Upper lobe of right lung (tissue), 1 donor: ENCODE measurements at regions not wholly inside any gene's neighbourhood (a gene's known extent, or its start where the extent isn't known, plus 50 kb on each side); places are given as distances from the start of the nearest gene placed in this dataset.

Experiments
- ATAC-seq: fragments of 200-7000 bp; cut with Tn5 transposase; one replicate; pipeline ENCODE4 v1.9.1; 2020; ENCODE audit warnings: mild to moderate bottlenecking, moderate library complexity
- DNase-seq: peaks from one replicate; pipeline ENCODE4 v3.0.0-alpha.2; 2020
- H3K27ac ChIP-seq: fragments of 200-600 bp; one replicate; pipeline ENCODE4 v1.8.0; 2022
- H3K27me3 ChIP-seq: fragments of 200-600 bp; one replicate; pipeline ENCODE4 v1.8.0; 2022; ENCODE audit warnings: mild to moderate bottlenecking
- H3K36me3 ChIP-seq: fragments of 200-600 bp; one replicate; pipeline ENCODE4 v1.8.0; 2022
- H3K4me1 ChIP-seq: fragments of 200-600 bp; one replicate; pipeline ENCODE4 v1.8.0; 2022
- H3K4me3 ChIP-seq: fragments of 200-600 bp; one replicate; pipeline ENCODE4 v1.8.0; 2022; ENCODE audit warnings: mild to moderate bottlenecking
- H3K9me3 ChIP-seq: fragments of 200-600 bp; one replicate; pipeline ENCODE4 v1.8.0; 2022
- CTCF ChIP-seq: fragments of 200-600 bp; IDR thresholded peaks from one replicate; pipeline ENCODE4 v1.8.0; 2022; ENCODE audit warnings: antibody characterized with exemption
- intact Hi-C: fragments of 100-400 bp; cut with DNase I; formaldehyde crosslinking; loops from one replicate; pipeline ENCODE4 v1.11.0; 2022
- donor health status: DM: no; HTN: yes; CAD: no; lungs with severe emphysema.

- no peaks in the 10 kb centered on the region for H3K27me3 ChIP-seq
- H3K36me3 ChIP-seq, result no peaks in the 10 kb centered on the region
- intact Hi-C loops, result no loop called here
- no peak for TF ChIP-seq CTCF
- DNase-seq (no peak), ATAC-seq (peak; percentile 90)
- H3K9me3 ChIP-seq, result no peaks in the 10 kb centered on the region
- H3K4me1 ChIP-seq, result peaks cover 34% of the 10 kb centered on the region
- H3K27ac ChIP-seq, result peak overlapping the region; percentile 60
- H3K4me3 ChIP-seq, result no peak overlapping the region
These were observed 62.5 kb upstream of the ITGA1 start for GRCh38 chr5:52725065-52725746.

DNA sequence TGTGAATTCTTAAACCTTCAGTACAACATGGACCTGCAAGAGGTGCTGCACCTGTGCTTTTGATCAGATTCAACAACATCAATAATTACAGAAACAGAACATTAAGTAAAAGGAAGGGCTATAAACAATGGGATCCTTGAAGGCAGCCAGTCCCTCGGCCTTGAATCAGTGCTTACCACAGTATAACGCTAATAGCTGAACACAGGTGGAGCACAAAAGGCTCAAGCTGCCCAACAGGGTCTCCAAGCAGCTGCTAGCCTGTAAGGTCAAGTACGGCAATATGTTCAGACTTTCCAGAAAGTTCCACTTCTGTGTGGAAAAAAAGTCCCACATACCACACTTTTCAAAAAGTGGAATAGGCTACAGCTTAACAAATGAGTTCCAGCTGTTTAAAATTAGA, 61.9 kb upstream of the ITGA1 start:
- TF ChIP-seq CTCF, result no peak
- no peaks in the 10 kb centered on the region for H3K27me3 ChIP-seq
- H3K4me3 ChIP-seq, result no peak overlapping the region
- ATAC-seq (peak; percentile 18), DNase-seq (no peak)
- intact Hi-C loops, result no loop called here
- no peaks in the 10 kb centered on the region for H3K9me3 ChIP-seq
- H3K36me3 ChIP-seq, result no peaks in the 10 kb centered on the region
- H3K4me1 ChIP-seq, result peaks cover 34% of the 10 kb centered on the region
- H3K27ac ChIP-seq, result peak overlapping the region; percentile 60

DNA sequence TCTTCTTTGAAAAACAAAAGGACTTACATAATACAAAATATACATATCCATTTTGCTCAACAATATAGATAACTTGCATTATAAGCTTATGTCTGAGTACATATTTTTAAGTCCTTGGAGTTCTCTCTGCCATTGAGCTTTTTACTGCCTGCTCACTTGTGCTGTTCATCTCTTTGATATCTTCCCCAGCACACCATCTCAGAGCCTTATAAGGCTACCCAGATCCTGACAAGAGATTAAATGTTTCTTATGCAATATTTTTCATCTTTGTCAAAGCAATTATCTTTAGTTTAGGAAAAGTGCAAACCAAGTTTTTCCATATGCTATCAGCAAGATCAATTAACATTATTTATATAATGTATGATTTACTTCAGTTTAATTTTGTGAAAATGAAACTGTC, 60.7 kb upstream of the ITGA1 start:
- H3K4me3 ChIP-seq, result no peak overlapping the region
- peaks cover 34% of the 10 kb centered on the region for H3K4me1 ChIP-seq
- no peak for ATAC-seq
- peak overlapping the region; percentile 45 for H3K27ac ChIP-seq
- no peaks in the 10 kb centered on the region for H3K27me3 ChIP-seq
- intact Hi-C loops, result no loop called here
- no peaks in the 10 kb centered on the region for H3K9me3 ChIP-seq
- no peak for DNase-seq
- H3K36me3 ChIP-seq, result no peaks in the 10 kb centered on the region
- no peak for TF ChIP-seq CTCF

GRCh38 chr5:52727576-52727975, 60.1 kb upstream of the ITGA1 start:
- intact Hi-C loops, result no loop called here

GRCh38 chr5:52728224-52728623, 59.5 kb upstream of the ITGA1 start:
- Histone ChIP-seq H3K27me3 (no peaks in the 10 kb centered on the region), H3K9me3 (no peaks in the 10 kb centered on the region), H3K27ac (peak overlapping the region; percentile 45), H3K36me3 (no peaks in the 10 kb centered on the region), H3K4me3 (no peak overlapping the region), H3K4me1 (peaks cover 34% of the 10 kb centered on the region)
- intact Hi-C loops, result no loop called here
- ATAC-seq, result no peak
- no peak for TF ChIP-seq CTCF
- no peak for DNase-seq

More at GRCh38 chr5:52727576-52727975, 60.1 kb upstream of the ITGA1 start:
- Histone ChIP-seq H3K36me3 (no peaks in the 10 kb centered on the region), H3K27ac (peak overlapping the region; percentile 45), H3K9me3 (no peaks in the 10 kb centered on the region), H3K4me1 (peaks cover 34% of the 10 kb centered on the region), H3K27me3 (no peaks in the 10 kb centered on the region), H3K4me3 (no peak overlapping the region)
- DNase-seq (no peak), ATAC-seq (peak; percentile 79)
- TF ChIP-seq CTCF, result no peak

- Histone ChIP-seq H3K27me3 (no peaks in the 10 kb centered on the region), H3K9me3 (no peaks in the 10 kb centered on the region), H3K4me3 (no peak overlapping the region), H3K27ac (peak overlapping the region; percentile 45), H3K4me1 (peaks cover 34% of the 10 kb centered on the region), H3K36me3 (no peaks in the 10 kb centered on the region)
- TF ChIP-seq CTCF, result no peak
- ATAC-seq (no peak), DNase-seq (no peak)
- intact Hi-C loops, result no loop called here
These were observed 59.0 kb upstream of the ITGA1 start for GRCh38 chr5:52728686-52729085.
